ENCODE measurements at regions not wholly inside any gene's neighbourhood (a gene's known extent, or its start where the extent isn't known, plus 50 kb on each side); places are given as distances from the start of the nearest gene placed in this dataset.

GRCh38 chr5:168012006-168012405, 279.4 kb upstream of the WWC1 start:
- 57 to 62% methylated on average over 5 of the region's 5 CpGs for WGBS, 2 experiments (ENCODE audit: low coverage in 1 of 2, low lambda C conversion rate in 2 of 2, missing lambda C conversion rate in 2 of 2)
- TF ChIP-seq EZH2 (IDR thresholded peaks at IDR 0.05; ENCODE audit: insufficient read depth, poor library complexity, severe bottlenecking) (no peak), EZH2phosphoT487 (IDR thresholded peaks at IDR 0.05; ENCODE audit: insufficient read depth, low read depth) (no peak)

GRCh38 chr5:168013546-168013945, 277.9 kb upstream of the WWC1 start:
- H3K4me3 ChIP-seq: no peak overlapping the region
- no peaks in the 10 kb centered on the region for H3K27me3 ChIP-seq (replicated peaks; ENCODE audit: insufficient read depth)
- in situ Hi-C loops (cut with MboI): no loop called here
- H4K20me1 ChIP-seq (ENCODE audit: insufficient read depth): no peaks in the 10 kb centered on the region
- H3K79me2 ChIP-seq (ENCODE audit: insufficient read depth): peaks cover 37% of the 10 kb centered on the region; the same call in 1 of the 2 replicates
- WGBS, 2 experiments (ENCODE audit: low coverage in 1 of 2, low lambda C conversion rate in 2 of 2, missing lambda C conversion rate in 2 of 2): 76 to 78% methylated on average over 4 of the region's 4 CpGs
- no peak overlapping the region for H2AFZ ChIP-seq
- peaks cover 19% of the 10 kb centered on the region for H3K4me1 ChIP-seq (ENCODE audit: insufficient read depth)
- H3F3A ChIP-seq (ENCODE audit: insufficient read depth): peaks cover 15% of the 10 kb centered on the region; the same call in 1 of the 2 replicates
- H3K9ac ChIP-seq: no peak overlapping the region
- no peak for TF ChIP-seq EZH2 (IDR thresholded peaks at IDR 0.05; ENCODE audit: insufficient read depth, poor library complexity, severe bottlenecking)
- TF ChIP-seq EZH2phosphoT487 (IDR thresholded peaks at IDR 0.05; ENCODE audit: insufficient read depth, low read depth): no peak
- H3K4me2 ChIP-seq (ENCODE audit: unreplicated experiment): no peak overlapping the region
- no peaks in the 10 kb centered on the region for H3K36me3 ChIP-seq (ENCODE audit: low read depth)
- H3K9me2 ChIP-seq (ENCODE audit: insufficient read depth): no peaks in the 10 kb centered on the region
- H3K27ac ChIP-seq: no peak overlapping the region
- no peak for DNase-seq
- no peaks in the 10 kb centered on the region for H3K9me3 ChIP-seq (ENCODE audit: low read depth)

More at GRCh38 chr5:168012006-168012405, 279.4 kb upstream of the WWC1 start:
- peaks cover 16% of the 10 kb centered on the region for H3K4me1 ChIP-seq (ENCODE audit: insufficient read depth)
- H3K9ac ChIP-seq: no peak overlapping the region
- H3K9me2 ChIP-seq (ENCODE audit: insufficient read depth): peaks cover 4% of the 10 kb centered on the region; the same call in 1 of the 2 replicates
- peaks cover 9% of the 10 kb centered on the region; the same call in 1 of the 2 replicates for H3F3A ChIP-seq (ENCODE audit: insufficient read depth)
- H3K9me3 ChIP-seq (ENCODE audit: low read depth): no peaks in the 10 kb centered on the region
- peaks cover 44% of the 10 kb centered on the region; the same call in 1 of the 2 replicates for H3K79me2 ChIP-seq (ENCODE audit: insufficient read depth)
- H3K27ac ChIP-seq: no peak overlapping the region
- DNase-seq: no peak
- no peak overlapping the region for H3K4me2 ChIP-seq (ENCODE audit: unreplicated experiment)
- H3K36me3 ChIP-seq (ENCODE audit: low read depth): no peaks in the 10 kb centered on the region
- in situ Hi-C loops (cut with MboI): no loop called here
- no peaks in the 10 kb centered on the region for H4K20me1 ChIP-seq (ENCODE audit: insufficient read depth)
- H3K4me3 ChIP-seq: no peak overlapping the region
- no peaks in the 10 kb centered on the region for H3K27me3 ChIP-seq (replicated peaks; ENCODE audit: insufficient read depth)
- H2AFZ ChIP-seq: no peak overlapping the region

GRCh38 chr5:168014433-168015123, 276.9 kb upstream of the WWC1 start:
- no peak overlapping the region for H3K4me3 ChIP-seq
- H3K9me2 ChIP-seq (ENCODE audit: insufficient read depth): no peaks in the 10 kb centered on the region
- H3K9me3 ChIP-seq (ENCODE audit: low read depth): no peaks in the 10 kb centered on the region
- 88% methylated on average over 5 of the region's 5 CpGs for WGBS, 2 experiments (ENCODE audit: low coverage in 1 of 2, low lambda C conversion rate in 2 of 2, missing lambda C conversion rate in 2 of 2)
- H3F3A ChIP-seq (ENCODE audit: insufficient read depth): peaks cover 15% of the 10 kb centered on the region; the same call in 1 of the 2 replicates
- TF ChIP-seq EZH2phosphoT487 (IDR thresholded peaks at IDR 0.05; ENCODE audit: insufficient read depth, low read depth): no peak
- TF ChIP-seq EZH2 (IDR thresholded peaks at IDR 0.05; ENCODE audit: insufficient read depth, poor library complexity, severe bottlenecking): no peak
- peaks cover 19% of the 10 kb centered on the region for H3K4me1 ChIP-seq (ENCODE audit: insufficient read depth)
- in situ Hi-C loops (cut with MboI): no loop called here
- H3K27ac ChIP-seq: peak overlapping the region; percentile 60; the same call in 1 of the 2 replicates
- no peak overlapping the region for H3K9ac ChIP-seq
- H3K27me3 ChIP-seq (replicated peaks; ENCODE audit: insufficient read depth): no peaks in the 10 kb centered on the region
- H3K36me3 ChIP-seq (ENCODE audit: low read depth): no peaks in the 10 kb centered on the region
- peaks cover 29% of the 10 kb centered on the region; the same call in 1 of the 2 replicates for H3K79me2 ChIP-seq (ENCODE audit: insufficient read depth)
- DNase-seq: no peak
- no peak overlapping the region for H2AFZ ChIP-seq
- H3K4me2 ChIP-seq (ENCODE audit: unreplicated experiment): no peak overlapping the region
- no peaks in the 10 kb centered on the region for H4K20me1 ChIP-seq (ENCODE audit: insufficient read depth)

- Histone ChIP-seq H3K4me3 (no peak overlapping the region), H3K27ac (peak overlapping the region; percentile 60), H3K79me2 (ENCODE audit: insufficient read depth) (peaks cover 27% of the 10 kb centered on the region), H2AFZ (peak overlapping the region; percentile 29; the same call in 1 of the 2 replicates), H3K4me1 (ENCODE audit: insufficient read depth) (peaks cover 20% of the 10 kb centered on the region), H3K9me2 (ENCODE audit: insufficient read depth) (no peaks in the 10 kb centered on the region), H3K36me3 (ENCODE audit: low read depth) (no peaks in the 10 kb centered on the region), H4K20me1 (ENCODE audit: insufficient read depth) (no peaks in the 10 kb centered on the region), H3K9ac (no peak overlapping the region), H3K4me2 (ENCODE audit: unreplicated experiment) (no peak overlapping the region), H3F3A (ENCODE audit: insufficient read depth) (peaks cover 15% of the 10 kb centered on the region; the same call in 1 of the 2 replicates), H3K9me3 (ENCODE audit: low read depth) (no peaks in the 10 kb centered on the region), H3K27me3 (replicated peaks; ENCODE audit: insufficient read depth) (no peaks in the 10 kb centered on the region)
- in situ Hi-C loops (cut with MboI): no loop called here
- TF ChIP-seq EZH2phosphoT487 (IDR thresholded peaks at IDR 0.05; ENCODE audit: insufficient read depth, low read depth) (no peak), EZH2 (IDR thresholded peaks at IDR 0.05; ENCODE audit: insufficient read depth, poor library complexity, severe bottlenecking) (no peak)
- peak; percentile 76 for DNase-seq
- 72 to 76% methylated on average over 7 of the region's 7 CpGs for WGBS, 2 experiments (ENCODE audit: low coverage in 1 of 2, low lambda C conversion rate in 2 of 2, missing lambda C conversion rate in 2 of 2)
Observed at GRCh38 chr5:168015506-168015905, 275.9 kb upstream of the WWC1 start.
